ENCODE measurements at regions not wholly inside any gene's neighbourhood (a gene's known extent, or its start where the extent isn't known, plus 50 kb on each side); places are given as distances from the start of the nearest gene placed in this dataset.

DNA sequence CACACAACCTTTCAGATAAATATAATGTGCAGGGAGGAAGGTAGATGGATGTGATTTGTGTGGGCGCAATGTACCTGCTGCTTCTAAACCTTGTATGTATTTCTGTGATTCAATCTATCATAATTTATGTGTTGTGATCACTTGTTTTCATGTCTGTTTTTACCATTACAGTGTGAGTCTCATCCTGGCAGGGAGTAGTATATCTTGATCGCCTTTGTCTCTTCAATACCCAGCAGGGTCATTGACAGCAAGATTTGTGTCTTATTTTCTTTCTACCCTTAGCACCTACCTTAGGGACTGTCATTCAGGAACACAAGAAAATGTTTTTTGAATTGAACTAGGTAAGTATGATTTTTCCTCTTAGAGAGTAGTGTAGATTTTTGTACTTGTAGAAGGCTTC, 83.7 kb upstream of the SELENOK start:
- TF ChIP-seq GATA3 (IDR thresholded peaks at IDR 0.05; ENCODE audit: low read depth, low read length), result no peak
- no peak for TF ChIP-seq GATA2 (IDR thresholded peaks at IDR 0.05; ENCODE audit: low read depth, low read length)

Measured in SH-SY5Y (cell line).